ENCODE measurements at regions not wholly inside any gene's neighbourhood (a gene's known extent, or its start where the extent isn't known, plus 50 kb on each side); places are given as distances from the start of the nearest gene placed in this dataset.

- no peak for TF ChIP-seq CTCF (IDR thresholded peaks at IDR 0.05)
- TF ChIP-seq POLR2A (IDR thresholded peaks at IDR 0.05): no peak
Measured at GRCh38 chr4:138843616-138844015, 172.0 kb upstream of the NOCT start.
